K562 (cell line): ENCODE measurements at regions not wholly inside any gene's neighbourhood (a gene's known extent, or its start where the extent isn't known, plus 50 kb on each side); places are given as distances from the start of the nearest gene placed in this dataset.

Source experiments
- ATAC-seq: fragments of 200-7000 bp; cut with Tn5 transposase; 3 replicates; pipeline ENCODE4 v1.9.1; 2020; ENCODE audit warnings: moderate library complexity
- BruUV-seq: library from RNA; stranded (reverse); fragments of 400-500 nt; replicated peaks from 2 replicates; lab custom pipeline; 2021; lab: Mats Ljungman, UMichigan
- CTCF ChIA-PET: fragments of 300-600 bp; formaldehyde crosslinking; extraction: SDS; loops from one replicate; lab custom pipeline; 2021; ENCODE audit warnings: low intra/inter-chr PET ratio; lab: Yijun Ruan, JAX
- POLR2A ChIA-PET: fragments of 300-600, 350-650 bp; sonication (Branson Sonifier 250); formaldehyde crosslinking; extraction: SDS; loops from one replicate; lab custom pipeline; 2021; ENCODE audit warnings: antibody characterized with exemption, inconsistent platforms; lab: Yijun Ruan, JAX
- DNase-seq, 4 experiments: peaks; one replicate each; pipeline versions ENCODE4 v3.0.0 to v3.0.0-alpha.2; 2011 to 2018; ENCODE audit warnings: low spot score in 3 of 4, mixed read lengths in 3 of 4; ENCODE audit errors: extremely low read depth in 1 of 4
- FAIRE-seq: peaks from 2 replicates; lab custom pipeline; 2011; peaks lifted over from hg19 to GRCh38; lab: Jason Lieb, UNC
- H2AFZ ChIP-seq: 2 replicates; pipeline ENCODE4 v1.6.0; 2011; ENCODE audit warnings: low read depth, low read length, control low read depth, inconsistent platforms
- H3K27ac ChIP-seq: fragments of 200-600 bp; 3 replicates; pipeline ENCODE4 v1.8.0; 2011; ENCODE audit warnings: low read depth, mild to moderate bottlenecking, control low read depth, inconsistent platforms, low read length, moderate library complexity, mixed read lengths; ENCODE audit errors: extremely low read depth
- H3K27me3 ChIP-seq, 2 experiments: fragments of 300-600 bp in 1 of 2; 2 replicates in 1 of 2; 3 replicates in 1 of 2; pipeline versions ENCODE4 v1.6.0 to v1.8.0; 2011; ENCODE audit warnings: inconsistent platforms in 2 of 2, low read length in 2 of 2, mild to moderate bottlenecking in 1 of 2, mixed read lengths in 1 of 2, moderate library complexity in 1 of 2; ENCODE audit not compliant: control insufficient read depth in 2 of 2, insufficient read depth in 2 of 2
- H3K36me3 ChIP-seq: fragments of 300-600 bp; 3 replicates; pipeline ENCODE4 v1.8.0; 2011; ENCODE audit warnings: mild to moderate bottlenecking, low read length, inconsistent platforms; ENCODE audit not compliant: control insufficient read depth, insufficient read depth
- H3K4me1 ChIP-seq, 2 experiments: fragments of 200-600 bp in 1 of 2; replicated peaks in 1 of 2; 2 replicates in 1 of 2; 3 replicates in 1 of 2; pipeline versions ENCODE4 v1.5.1 to v1.8.0; 2011; ENCODE audit warnings: inconsistent platforms in 2 of 2, low read length in 2 of 2, mild to moderate bottlenecking in 1 of 2, mixed read lengths in 1 of 2, moderate library complexity in 1 of 2; ENCODE audit not compliant: control insufficient read depth in 2 of 2, insufficient read depth in 2 of 2
- H3K4me2 ChIP-seq: 2 replicates; pipeline ENCODE4 v1.6.1; 2011; ENCODE audit warnings: low read length, control low read depth, inconsistent platforms, mixed read lengths; ENCODE audit not compliant: insufficient read depth
- H3K4me3 ChIP-seq: fragments of 200-600 bp; sonication (generic), shearing (Covaris generic); 2 replicates; pipeline ENCODE4 v1.5.1; 2016; ENCODE audit warnings: control low read depth, inconsistent platforms
- H3K79me2 ChIP-seq: fragments of 200-600 bp; 3 replicates; pipeline ENCODE4 v1.8.0; 2011; ENCODE audit warnings: low read length, inconsistent platforms; ENCODE audit not compliant: control insufficient read depth, insufficient read depth
- H3K9ac ChIP-seq, 2 experiments: 2 replicates each; pipeline versions ENCODE4 v1.6.0 to v1.6.1; 2011; ENCODE audit warnings: low read depth in 2 of 2, low read length in 2 of 2, control low read depth in 1 of 2, inconsistent platforms in 1 of 2, mild to moderate bottlenecking in 1 of 2, mixed read lengths in 1 of 2; ENCODE audit not compliant: insufficient read depth in 1 of 2
- H3K9me1 ChIP-seq: one replicate; pipeline ENCODE4 v1.6.0; 2011; ENCODE audit warnings: inconsistent platforms, mild to moderate bottlenecking, low read length, moderate library complexity; ENCODE audit not compliant: control insufficient read depth, insufficient read depth
- H3K9me3 ChIP-seq: replicated peaks from 2 replicates; pipeline ENCODE4 v1.5.1; 2011; ENCODE audit warnings: low read depth, low read length, inconsistent platforms; ENCODE audit not compliant: control insufficient read depth, insufficient read depth
- H4K20me1 ChIP-seq: replicated peaks from 2 replicates; pipeline ENCODE4 v1.6.1; 2011; ENCODE audit warnings: low read length, inconsistent platforms, mixed read lengths; ENCODE audit not compliant: control insufficient read depth, insufficient read depth
- BDP1 ChIP-seq: IDR thresholded peaks from 3 replicates; pipeline ENCODE4 v1.6.1; 2011; ENCODE audit not compliant: insufficient read length, insufficient read depth
- GABPB1 ChIP-seq: sonication (generic); formaldehyde crosslinking; IDR thresholded peaks from 2 replicates; pipeline ENCODE4 v1.8.0; 2022; ENCODE audit warnings: mild to moderate bottlenecking, missing genetic modification reagents
- MLX ChIP-seq, 2 experiments: fragments of 450-650 bp in 1 of 2; sonication (generic) in 1 of 2; formaldehyde crosslinking; conservative IDR thresholded peaks; 2 replicates each; pipeline versions ENCODE4 v1.4.0 to v1.8.1; 2020 to 2022; ENCODE audit warnings: mild to moderate bottlenecking in 1 of 2, missing genetic modification reagents in 1 of 2
- NR3C1 ChIP-seq: sonication (generic); formaldehyde crosslinking; IDR thresholded peaks from 2 replicates; pipeline ENCODE4 v1.8.1; 2022; ENCODE audit warnings: missing genetic modification reagents
- SMARCE1 ChIP-seq: fragments of 450-650 bp; IDR thresholded peaks from 2 replicates; pipeline ENCODE4 v1.7.1; 2016; ENCODE audit warnings: mild to moderate bottlenecking
- THAP12 ChIP-seq: fragments of 250-450 bp; sonication (Bioruptor Pico); IDR thresholded peaks from 2 replicates; pipeline ENCODE4 v1.9.0; 2021; ENCODE audit warnings: mild to moderate bottlenecking, inconsistent platforms
- ZNF23 ChIP-seq: fragments of 250-450 bp; sonication (Bioruptor Pico); IDR thresholded peaks from 2 replicates; pipeline ENCODE4 v1.4.0; 2020; ENCODE audit warnings: mild to moderate bottlenecking
- ZNF561 ChIP-seq: fragments of 450-650 bp; formaldehyde crosslinking; conservative IDR thresholded peaks from 2 replicates; pipeline ENCODE4 v1.4.0; 2020; ENCODE audit warnings: mild to moderate bottlenecking, moderate library complexity
- WGBS: fragments of 100-300 bp; shearing (Covaris generic); methylation state at CpG from one replicate; pipeline ENCODE4 v1.1.6; 2016; ENCODE audit warnings: low coverage, mixed read lengths; ENCODE audit not compliant: insufficient coverage; ENCODE audit errors: missing lambda C conversion rate; 5-methylcytosine and 5-hydroxymethylcytosine counted together
- in situ Hi-C: fragments of 300-500 bp; cut with MboI; formaldehyde crosslinking; loops from 4 replicates; pipeline ENCODE4 v1.15.0; 2018; ENCODE audit warnings: inconsistent platforms, mixed read lengths
- intact Hi-C: fragments of 100-400 bp; cut with micrococcal nuclease; formaldehyde crosslinking; loops from 2 replicates; pipeline ENCODE4 v1.14.2; 2022
- TF ChIP-seq, protein P1 (sequence below): sonication (generic); formaldehyde crosslinking; IDR thresholded peaks from 2 replicates; pipeline ENCODE4 v1.4.0; 2020; ENCODE audit warnings: mild to moderate bottlenecking, missing genetic modification reagents

DNA sequence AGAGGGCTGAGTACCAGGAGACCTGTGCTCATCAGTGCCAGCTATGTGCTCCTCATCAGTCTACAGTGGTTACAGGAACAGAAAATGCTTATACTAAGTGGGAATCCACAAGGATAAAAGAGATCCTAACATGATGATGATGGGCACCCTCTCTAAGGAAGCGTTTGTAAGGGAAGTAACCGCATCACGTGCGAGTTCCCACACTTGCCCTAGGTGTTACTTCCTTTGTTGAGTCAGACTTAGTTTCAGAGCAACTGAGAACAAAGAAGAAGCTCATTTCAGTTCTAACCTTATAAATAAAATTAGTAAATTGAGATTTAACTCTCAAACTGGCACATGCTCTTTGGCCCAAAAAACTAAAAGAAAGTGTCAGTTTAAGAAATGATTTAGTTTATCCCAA lies 956.4 kb upstream of the TMEM132C start:
- no peaks in the 10 kb centered on the region for H3K79me2 ChIP-seq
- 0% methylated on average over 4 of the region's 4 CpGs for WGBS
- no peaks in the 10 kb centered on the region for H3K4me1 ChIP-seq
- FAIRE-seq, result no peak
- no peak overlapping the region for H3K4me2 ChIP-seq
- no peaks in the 10 kb centered on the region for H3K9me3 ChIP-seq
- in situ Hi-C loops, result no loop called here
- no peaks in the 10 kb centered on the region for H4K20me1 ChIP-seq
- CTCF ChIA-PET, result no interaction called here
- DNase-seq, result no peak
- H3K36me3 ChIP-seq, result no peaks in the 10 kb centered on the region
- H3K9me1 ChIP-seq, result no peaks in the 10 kb centered on the region
- intact Hi-C loops, result no loop called here
- H3K4me3 ChIP-seq, result no peak overlapping the region
- no peak overlapping the region for H3K27ac ChIP-seq
- POLR2A ChIA-PET, result no interaction called here
- no peak for TF ChIP-seq SMARCE1
- no peak for TF ChIP-seq MLX (CRISPR knock-in tag; conservative IDR thresholded peaks at IDR 0.05)
- TF ChIP-seq ZNF561 (CRISPR knock-in tag), result no peak
- TF ChIP-seq, protein P1, sequence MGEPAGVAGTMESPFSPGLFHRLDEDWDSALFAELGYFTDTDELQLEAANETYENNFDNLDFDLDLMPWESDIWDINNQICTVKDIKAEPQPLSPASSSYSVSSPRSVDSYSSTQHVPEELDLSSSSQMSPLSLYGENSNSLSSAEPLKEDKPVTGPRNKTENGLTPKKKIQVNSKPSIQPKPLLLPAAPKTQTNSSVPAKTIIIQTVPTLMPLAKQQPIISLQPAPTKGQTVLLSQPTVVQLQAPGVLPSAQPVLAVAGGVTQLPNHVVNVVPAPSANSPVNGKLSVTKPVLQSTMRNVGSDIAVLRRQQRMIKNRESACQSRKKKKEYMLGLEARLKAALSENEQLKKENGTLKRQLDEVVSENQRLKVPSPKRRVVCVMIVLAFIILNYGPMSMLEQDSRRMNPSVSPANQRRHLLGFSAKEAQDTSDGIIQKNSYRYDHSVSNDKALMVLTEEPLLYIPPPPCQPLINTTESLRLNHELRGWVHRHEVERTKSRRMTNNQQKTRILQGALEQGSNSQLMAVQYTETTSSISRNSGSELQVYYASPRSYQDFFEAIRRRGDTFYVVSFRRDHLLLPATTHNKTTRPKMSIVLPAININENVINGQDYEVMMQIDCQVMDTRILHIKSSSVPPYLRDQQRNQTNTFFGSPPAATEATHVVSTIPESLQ, result no peak
- TF ChIP-seq BDP1, result no peak
- no peak for TF ChIP-seq NR3C1 (CRISPR knock-in tag)
- TF ChIP-seq GABPB1, result no peak
- TF ChIP-seq ZNF23, result no peak
- TF ChIP-seq THAP12, result no peak
- ATAC-seq, result no peak
- no TSS peak for BruUV-seq
- H3K27me3 ChIP-seq, result 0 out of 5 replicates have a peak, but pooled peaks cover 0 to 5% of the 10 kb centered on the region in 2 experiments
- H3K9ac ChIP-seq, result no peak overlapping the region
- no peak overlapping the region for H2AFZ ChIP-seq
